GM12875 (cell line): ENCODE measurements at regions not wholly inside any gene's neighbourhood (a gene's known extent, or its start where the extent isn't known, plus 50 kb on each side); places are given as distances from the start of the nearest gene placed in this dataset.

ENCODE experiments used
- H3K4me3 ChIP-seq: one replicate; pipeline ENCODE4 v1.5.1; 2011; ENCODE audit warnings: low read depth, low read length, control low read depth
- CTCF ChIP-seq: IDR thresholded peaks from 2 replicates; pipeline ENCODE4 v1.5.1; 2011; ENCODE audit warnings: low read depth, mild to moderate bottlenecking, control low read depth, inconsistent platforms, low read length, moderate library complexity, borderline replicate concordance; ENCODE audit not compliant: insufficient read depth

GRCh38 chr17:52294301-52294700 is 135.8 kb upstream of the CA10 start:
- H3K4me3 ChIP-seq: no peak overlapping the region
- TF ChIP-seq CTCF: no peak

DNA sequence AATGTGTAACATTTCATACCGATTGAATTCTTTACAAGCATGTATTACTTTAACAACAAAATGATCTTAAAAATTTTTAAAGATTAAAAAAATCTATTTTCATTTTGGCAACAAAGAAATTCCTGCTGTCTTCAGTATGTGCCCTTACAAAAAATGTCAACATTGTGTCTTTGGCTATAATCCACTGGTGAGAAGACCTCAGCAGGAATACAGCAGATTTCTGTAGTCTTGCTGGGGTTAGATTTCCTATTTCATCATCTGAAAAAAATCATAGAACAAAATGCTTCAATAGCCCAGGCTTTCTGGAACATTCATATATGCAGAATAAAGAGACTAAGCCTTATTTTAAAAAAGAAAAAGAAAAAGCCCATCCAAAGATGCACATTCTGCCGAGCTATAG is 129.1 kb upstream of the CA10 start:
- TF ChIP-seq CTCF: no peak

DNA sequence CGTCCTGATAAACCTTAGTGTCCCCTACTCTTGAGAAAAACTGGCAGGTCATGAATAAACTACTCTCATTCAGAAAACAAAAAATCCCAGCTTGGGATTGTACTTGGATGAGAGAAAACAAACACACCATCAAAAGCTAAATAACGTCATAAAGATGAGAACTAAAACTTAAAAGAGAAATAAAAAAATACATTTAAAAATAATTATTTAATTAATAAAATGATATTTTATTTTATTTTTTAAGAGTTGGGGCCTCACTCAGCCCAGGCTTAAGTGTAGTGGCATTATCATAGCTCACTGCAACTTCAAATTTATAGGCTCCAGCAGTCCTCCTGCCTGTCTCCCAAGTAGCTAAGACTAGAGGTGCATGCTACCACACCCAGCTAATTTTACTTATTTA is 125.4 kb upstream of the CA10 start:
- no peak overlapping the region for H3K4me3 ChIP-seq
- no peak for TF ChIP-seq CTCF

More for the DNA sequence above, 129.1 kb upstream of the CA10 start:
- H3K4me3 ChIP-seq: no peak overlapping the region

DNA sequence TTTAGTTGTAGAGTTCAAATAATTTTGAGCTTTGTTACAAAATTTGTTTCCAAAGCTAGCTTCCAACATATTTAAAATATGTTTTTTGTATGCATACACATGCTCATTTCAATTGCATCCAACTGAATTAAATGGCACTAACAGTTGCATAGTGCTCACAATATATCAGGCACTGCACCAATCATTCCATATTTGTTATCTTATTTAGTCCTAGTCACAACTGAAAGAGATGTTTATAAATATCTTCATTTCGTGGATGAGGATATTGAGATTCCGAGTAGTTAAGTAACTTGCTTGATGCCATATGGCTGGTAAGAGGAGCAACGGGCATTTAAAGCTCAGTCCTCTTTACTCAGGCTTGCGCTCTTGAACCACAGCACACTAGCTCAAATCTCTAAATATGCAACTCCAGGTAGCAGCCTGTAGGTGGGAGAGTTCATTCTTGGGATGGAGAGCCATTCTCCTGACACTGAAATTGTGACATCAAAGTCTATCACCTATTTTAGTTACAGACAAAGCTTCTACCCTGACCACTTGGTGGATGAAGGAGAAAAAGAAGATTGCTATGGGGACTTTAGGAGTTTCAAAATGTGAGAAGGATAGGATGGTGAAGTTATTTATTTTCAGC is 118.0 kb upstream of the CA10 start:
- TF ChIP-seq CTCF: no peak
- H3K4me3 ChIP-seq: no peak overlapping the region

GRCh38 chr17:52271781-52272180 is 113.3 kb upstream of the CA10 start:
- no peak for TF ChIP-seq CTCF
- no peak overlapping the region for H3K4me3 ChIP-seq

- no peak for TF ChIP-seq CTCF
These were observed 96.8 kb upstream of the CA10 start for GRCh38 chr17:52255347-52255746.

DNA sequence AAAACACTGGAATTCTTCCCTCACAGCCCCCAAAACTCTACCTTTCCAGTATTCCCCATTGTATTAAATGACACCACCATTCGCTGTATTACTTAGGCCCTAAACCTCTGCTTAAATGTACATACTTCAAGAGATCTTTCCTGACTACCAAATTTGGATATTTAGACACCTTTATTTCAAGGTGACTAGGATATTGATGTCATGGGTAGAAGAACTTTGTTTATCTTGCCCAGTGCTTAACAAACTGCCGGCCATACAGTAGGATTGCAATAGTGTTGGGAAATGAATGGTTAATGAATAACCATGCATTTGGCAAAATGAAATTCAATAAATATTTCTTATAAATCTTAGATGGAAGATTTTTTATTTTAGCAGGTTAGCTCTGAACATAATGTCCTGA is 86.2 kb upstream of the CA10 start:
- no peak overlapping the region for H3K4me3 ChIP-seq
- no peak for TF ChIP-seq CTCF

More at GRCh38 chr17:52255347-52255746, 96.8 kb upstream of the CA10 start:
- H3K4me3 ChIP-seq: no peak overlapping the region
